Lower leg skin (tissue), 4 donors: ENCODE measurements at regions not wholly inside any gene's neighbourhood (a gene's known extent, or its start where the extent isn't known, plus 50 kb on each side); places are given as distances from the start of the nearest gene placed in this dataset.

Source experiments
- DNase-seq, 2 donors: peaks; one replicate each; pipeline ENCODE4 v3.0.0-alpha.2; 2019; ENCODE audit warnings: low spot score in 2 of 2
- H3K4me3 ChIP-seq: fragments of 200-600 bp; sonication (generic); 2 replicates; pipeline ENCODE4 v1.5.1; 2017; ENCODE audit warnings: mild to moderate bottlenecking, low read depth; ENCODE audit not compliant: poor library complexity, severe bottlenecking
- CTCF ChIP-seq, 3 donors: fragments of 450-650 bp; IDR thresholded peaks; one replicate each; pipeline ENCODE4 v1.5.1; 2016; ENCODE audit warnings: antibody characterized with exemption in 3 of 3, mild to moderate bottlenecking in 3 of 3, moderate library complexity in 2 of 3
- POLR2A ChIP-seq, 2 donors: fragments of 450-650 bp; IDR thresholded peaks; one replicate each; pipeline ENCODE4 v1.6.1; 2016 to 2017; ENCODE audit warnings: antibody characterized with exemption in 2 of 2, mild to moderate bottlenecking in 1 of 2, moderate library complexity in 1 of 2
- WGBS, 2 donors: methylation state at CpG; one replicate each; pipeline ENCODE4 v1.1.5; 2018; 5-methylcytosine and 5-hydroxymethylcytosine counted together
- intact Hi-C: fragments of 100-400 bp; cut with DNase I; formaldehyde crosslinking; loops from one replicate; pipeline ENCODE4 v1.15.0; 2023; ENCODE audit warnings: low total_unique reads

DNA sequence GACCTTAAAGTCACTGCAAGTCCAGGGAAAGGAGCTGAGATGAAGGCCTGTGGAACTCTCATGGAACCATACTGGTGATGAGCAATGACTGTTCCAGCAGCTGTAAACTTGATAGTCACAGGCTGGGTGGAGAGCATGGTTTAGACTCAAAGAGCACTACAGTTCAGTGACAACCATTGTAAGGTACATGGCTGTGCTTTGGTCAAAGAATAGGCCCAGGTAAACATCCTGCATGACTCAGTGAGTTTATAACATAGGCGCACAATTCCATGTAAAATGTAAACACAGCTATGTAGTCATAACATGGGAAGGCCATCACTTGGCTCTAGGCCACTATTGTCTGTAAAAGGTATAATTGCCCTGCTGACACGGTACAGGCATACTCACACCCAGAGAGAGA, 119.3 kb upstream of the FSCB start:
- TF ChIP-seq CTCF (IDR thresholded peaks at IDR 0.05) (no peak), POLR2A (IDR thresholded peaks at IDR 0.05) (no peak)
- no peak overlapping the region for H3K4me3 ChIP-seq
- WGBS, 2 donors: 87 to 95% methylated on average over 2 of the region's 2 CpGs
- intact Hi-C loops: no loop called here
- no peak for DNase-seq

- intact Hi-C loops: no loop called here
- no peak for DNase-seq
- 79 to 88% methylated on average over 1 of the region's 1 CpG for WGBS, 2 donors
- H3K4me3 ChIP-seq: no peak overlapping the region
- no peak for TF ChIP-seq POLR2A (IDR thresholded peaks at IDR 0.05)
These were observed 118.0 kb upstream of the FSCB start for GRCh38 chr14:44625098-44625497.

- H3K4me3 ChIP-seq: no peak overlapping the region
- TF ChIP-seq CTCF (IDR thresholded peaks at IDR 0.05) (no peak), POLR2A (IDR thresholded peaks at IDR 0.05) (no peak)
- 42 to 52% methylated on average over 2 of the region's 2 CpGs for WGBS, 2 donors
- intact Hi-C loops: no loop called here
- DNase-seq: no peak
These were observed 113.3 kb upstream of the FSCB start for GRCh38 chr14:44620121-44621019.

DNA sequence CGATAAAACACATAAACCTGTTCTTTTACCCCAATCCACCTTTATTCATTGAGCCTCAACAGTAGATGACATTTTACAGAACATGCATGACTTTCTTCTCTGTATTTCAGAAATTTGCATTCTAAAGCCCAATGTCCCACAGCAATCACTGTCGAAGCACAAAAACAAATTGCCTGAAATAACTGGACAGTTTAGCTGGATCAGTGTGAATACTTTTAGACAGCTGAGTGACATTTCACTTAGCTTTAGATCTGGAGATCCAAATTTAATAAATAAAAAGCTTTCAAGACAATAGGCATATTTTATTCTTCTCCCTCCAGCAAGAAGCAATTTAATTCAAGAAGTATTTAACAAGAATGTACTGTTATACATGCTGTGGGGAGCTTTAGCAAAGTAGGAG, 109.1 kb upstream of the FSCB start:
- TF ChIP-seq POLR2A (IDR thresholded peaks at IDR 0.05) (no peak), CTCF (IDR thresholded peaks at IDR 0.05) (no peak)
- intact Hi-C loops: no loop called here

DNA sequence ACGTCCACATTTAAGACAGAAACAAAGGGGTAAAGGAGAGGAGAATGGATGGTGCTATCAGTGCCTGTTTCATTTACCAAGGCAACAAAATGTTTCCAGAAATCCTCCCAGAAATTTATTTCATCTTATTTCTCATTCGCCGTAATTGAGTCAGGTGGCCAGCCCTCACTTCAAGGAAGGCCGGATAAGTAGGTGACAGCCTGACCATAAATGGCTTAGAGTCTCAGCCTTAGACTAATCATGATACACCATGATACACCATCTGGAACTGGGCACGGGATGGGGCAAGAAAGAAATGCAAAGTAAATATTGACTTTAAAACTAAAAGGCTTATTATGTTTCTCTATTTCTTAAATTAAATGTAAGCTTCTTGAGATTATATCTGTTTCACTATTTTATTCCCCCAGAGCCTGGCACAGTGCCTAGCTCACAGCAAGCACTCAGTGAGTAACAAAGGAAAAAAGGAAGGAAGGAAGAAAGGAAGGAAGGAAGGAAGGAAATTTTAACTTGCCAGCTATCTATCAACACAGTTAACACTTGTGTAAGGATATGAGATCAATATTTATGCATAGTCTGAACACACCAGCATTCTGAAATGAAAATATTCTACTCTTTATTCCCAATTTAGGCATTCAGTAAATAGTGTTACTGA, 106.1 kb upstream of the FSCB start:
- TF ChIP-seq CTCF (IDR thresholded peaks at IDR 0.05) (no peak), POLR2A (IDR thresholded peaks at IDR 0.05) (no peak)
- no peak overlapping the region for H3K4me3 ChIP-seq
- WGBS, 2 donors: 82 to 87% methylated on average over 5 of the region's 5 CpGs
- no peak for DNase-seq
- intact Hi-C loops: no loop called here

More for the DNA sequence above, 109.1 kb upstream of the FSCB start:
- DNase-seq: no peak
- no peak overlapping the region for H3K4me3 ChIP-seq
- 90 to 92% methylated on average over 2 of the region's 2 CpGs for WGBS, 2 donors

- intact Hi-C loops: no loop called here
- TF ChIP-seq CTCF (IDR thresholded peaks at IDR 0.05): no peak
- TF ChIP-seq POLR2A (IDR thresholded peaks at IDR 0.05): no peak
- no peak overlapping the region for H3K4me3 ChIP-seq
- WGBS, 2 donors: 67 to 79% methylated on average over 4 of the region's 4 CpGs
- DNase-seq: no peak
These were observed 104.9 kb upstream of the FSCB start for GRCh38 chr14:44612002-44612401.
